ENCODE measurements at regions not wholly inside any gene's neighbourhood (a gene's known extent, or its start where the extent isn't known, plus 50 kb on each side); places are given as distances from the start of the nearest gene placed in this dataset.

GRCh38 chr3:104951426-104951825, 415.3 kb upstream of the ALCAM start:
- Histone ChIP-seq H4K20me1 (replicated peaks in 1 of 2; ENCODE audit: control insufficient read depth in 1 of 2, insufficient read depth in 2 of 2, low read length in 2 of 2) (no peaks in the 10 kb centered on the region), H3K23me2 (ENCODE audit: low read depth, low read length) (no peaks in the 10 kb centered on the region), H3K79me2 (ENCODE audit: control insufficient read depth in 1 of 2, insufficient read depth in 2 of 2, low read length in 2 of 2) (no peaks in the 10 kb centered on the region), H4K5ac (ENCODE audit: insufficient read length, low read depth, low read length) (no peak overlapping the region), H4K91ac (replicated peaks; ENCODE audit: insufficient read length, low read length) (no peak overlapping the region), H2BK12ac (ENCODE audit: low read depth, low read length) (no peak overlapping the region), H3K4ac (replicated peaks; ENCODE audit: insufficient read length, low read depth, low read length) (no peak overlapping the region), H3K27me3 (replicated peaks in 1 of 4; ENCODE audit: control insufficient read depth in 3 of 4, extremely low read depth in 1 of 4, insufficient read depth in 3 of 4, low read length in 3 of 4) (no peaks in the 10 kb centered on the region), H2BK5ac (ENCODE audit: low read depth, low read length) (no peak overlapping the region), H3K27ac (ENCODE audit: low read depth, low read length) (no peak overlapping the region), H3K9ac (replicated peaks in 1 of 4; ENCODE audit: extremely low read depth in 1 of 4, low read depth in 3 of 4, low read length in 3 of 4) (no peak overlapping the region), H3K4me1 (replicated peaks in 1 of 4; ENCODE audit: control insufficient read depth in 3 of 4, insufficient read depth in 4 of 4, low read length in 3 of 4) (no peaks in the 10 kb centered on the region), H2BK20ac (ENCODE audit: low read length) (no peak overlapping the region), H4K8ac (ENCODE audit: extremely low read depth, insufficient read depth, low read length) (no peak overlapping the region), H3K9me3 (ENCODE audit: insufficient read depth in 2 of 2, low read depth in 1 of 2, low read length in 1 of 2) (no peaks in the 10 kb centered on the region), H3K4me3 (ENCODE audit: extremely low read depth in 1 of 4, insufficient read depth in 2 of 4, low read depth in 3 of 4, low read length in 4 of 4) (no peak overlapping the region), H3K4me2 (ENCODE audit: insufficient read depth in 1 of 2, low read depth in 2 of 2, low read length in 2 of 2) (no peak overlapping the region), H3K56ac (replicated peaks; ENCODE audit: insufficient read length, low read depth, low read length) (no peak overlapping the region), H3K23ac (ENCODE audit: insufficient read length) (no peak overlapping the region), H3K18ac (ENCODE audit: extremely low read depth, low read length) (no peak overlapping the region), H3K79me1 (ENCODE audit: low read depth, low read length) (no peaks in the 10 kb centered on the region), H2BK15ac (ENCODE audit: low read length) (no peak overlapping the region), H3K14ac (ENCODE audit: insufficient read length) (no peak overlapping the region), H2BK120ac (replicated peaks; ENCODE audit: low read depth, low read length) (no peak overlapping the region), H2AK5ac (ENCODE audit: low read depth, low read length) (no peak overlapping the region), H3K36me3 (ENCODE audit: control insufficient read depth in 2 of 4, insufficient read depth in 4 of 4, low read length in 3 of 4) (no peaks in the 10 kb centered on the region), H2AFZ (ENCODE audit: low read length) (no peak overlapping the region)
- ChIA-PET CTCF (ENCODE audit: partially characterized antibody) (no interaction called here), POLR2A (ENCODE audit: partially characterized antibody) (no interaction called here)
- DNase-seq (ENCODE audit: low read depth in 1 of 2, low spot score in 2 of 2): no peak
- FAIRE-seq: no peak
- WGBS, 2 experiments (ENCODE audit: extremely low coverage in 1 of 2, insufficient coverage in 1 of 2, insufficient read length in 1 of 2, insufficient replicate concordance in 2 of 2, low coverage in 1 of 2, low lambda C conversion rate in 2 of 2, missing lambda C conversion rate in 1 of 2): 96% methylated on average over 2 of the region's 2 CpGs; no CpG with 5 or more reads in 1 of the 2 experiments
- TF ChIP-seq SP1 (IDR thresholded peaks at IDR 0.05; ENCODE audit: low read depth, low read length) (no peak), SP2 (IDR thresholded peaks at IDR 0.05; ENCODE audit: low read length) (no peak), RBBP5 (IDR thresholded peaks at IDR 0.05; ENCODE audit: borderline replicate concordance, low read depth, low read length) (no peak)
